OCI-LY7 (cell line): ENCODE measurements at regions not wholly inside any gene's neighbourhood (a gene's known extent, or its start where the extent isn't known, plus 50 kb on each side); places are given as distances from the start of the nearest gene placed in this dataset.

Source experiments
- BruUV-seq: library from RNA; stranded (reverse); fragments of 400-500 nt; replicated peaks from 2 replicates; lab custom pipeline; 2021; lab: Mats Ljungman, UMichigan
- CTCF ChIA-PET: fragments of 300-600 bp; sonication (Branson Sonifier 250); formaldehyde crosslinking; loops from one replicate; lab custom pipeline; 2022; ENCODE audit warnings: antibody characterized with exemption; ENCODE audit not compliant: unreplicated experiment; lab: Charles Lee
- POLR2A ChIA-PET: fragments of 300-600 bp; sonication (Branson Sonifier 250); formaldehyde crosslinking; loops from one replicate; lab custom pipeline; 2022; ENCODE audit warnings: antibody characterized with exemption; lab: Charles Lee
- DNase-seq: peaks from one replicate; pipeline ENCODE4 v3.0.0-alpha.2; 2015; ENCODE audit warnings: low spot score
- H2AFZ ChIP-seq: fragments of 200-600 bp; sonication (generic), shearing (Covaris generic); 2 replicates; pipeline ENCODE4 v1.6.1; 2014; ENCODE audit warnings: mild to moderate bottlenecking, antibody characterized with exemption, low read length, moderate library complexity
- H3K27ac ChIP-seq: fragments of 200-600 bp; sonication (generic); 2 replicates; pipeline ENCODE4 v1.5.1; 2014; ENCODE audit warnings: mixed run types, low read depth, mild to moderate bottlenecking, moderate library complexity, low read length, inconsistent platforms; ENCODE audit not compliant: poor library complexity, severe bottlenecking
- H3K36me3 ChIP-seq: fragments of 200-600 bp; sonication (generic); 2 replicates; pipeline ENCODE4 v1.6.1; 2014; ENCODE audit warnings: mild to moderate bottlenecking, antibody characterized with exemption, low read length, moderate library complexity, mixed read lengths; ENCODE audit not compliant: insufficient read depth
- H3K4me1 ChIP-seq: fragments of 200-600 bp; sonication (generic); 2 replicates; pipeline ENCODE4 v1.5.1; 2014; ENCODE audit warnings: mild to moderate bottlenecking, low read length; ENCODE audit not compliant: insufficient read depth, poor library complexity, severe bottlenecking
- H3K4me2 ChIP-seq: fragments of 200-600 bp; sonication (generic); 2 replicates; pipeline ENCODE4 v1.6.1; 2014; ENCODE audit warnings: mild to moderate bottlenecking, low read length
- H3K4me3 ChIP-seq: fragments of 200-600 bp; sonication (generic); 2 replicates; pipeline ENCODE4 v1.5.1; 2014; ENCODE audit warnings: mild to moderate bottlenecking, low read depth, low read length; ENCODE audit not compliant: poor library complexity, severe bottlenecking
- H3K79me2 ChIP-seq: fragments of 200-600 bp; sonication (generic); 2 replicates; pipeline ENCODE4 v1.6.1; 2016; ENCODE audit warnings: low read depth, mild to moderate bottlenecking, low read length, moderate library complexity, mixed read lengths; ENCODE audit not compliant: insufficient read depth
- H3K9me2 ChIP-seq: fragments of 200-600 bp; sonication (generic); 2 replicates; pipeline ENCODE4 v1.6.1; 2016; ENCODE audit warnings: mild to moderate bottlenecking, low read length, mixed read lengths; ENCODE audit not compliant: insufficient read depth
- H3K9me3 ChIP-seq: fragments of 200-600 bp; sonication (generic); 2 replicates; pipeline ENCODE4 v1.6.1; 2014; ENCODE audit warnings: mild to moderate bottlenecking, mixed run types, low read length, mixed read lengths
- H4K20me1 ChIP-seq: fragments of 200-600 bp; sonication (generic); 2 replicates; pipeline ENCODE4 v1.6.1; 2014; ENCODE audit warnings: mild to moderate bottlenecking, antibody characterized with exemption, low read length, moderate library complexity, mixed read lengths; ENCODE audit not compliant: insufficient read depth
- EZH2phosphoT487 ChIP-seq: fragments of 200-600 bp; sonication (generic); IDR thresholded peaks from 2 replicates; pipeline ENCODE4 v1.6.1; 2018; ENCODE audit warnings: low read depth, borderline replicate concordance, mild to moderate bottlenecking, mixed run types, antibody characterized with exemption, low read length, moderate library complexity, mixed read lengths
- intact Hi-C: fragments of 100-400 bp; cut with micrococcal nuclease; formaldehyde crosslinking; loops from one replicate; pipeline ENCODE4 v1.10.0; 2022; ENCODE audit not compliant: unreplicated experiment
- TF ChIP-seq, protein P1 (sequence below): fragments of 200-600 bp; sonication (generic); conservative IDR thresholded peaks from 2 replicates; pipeline ENCODE4 v1.5.1; 2014; ENCODE audit warnings: mild to moderate bottlenecking, antibody characterized with exemption, low read length, moderate library complexity, mixed read lengths

DNA sequence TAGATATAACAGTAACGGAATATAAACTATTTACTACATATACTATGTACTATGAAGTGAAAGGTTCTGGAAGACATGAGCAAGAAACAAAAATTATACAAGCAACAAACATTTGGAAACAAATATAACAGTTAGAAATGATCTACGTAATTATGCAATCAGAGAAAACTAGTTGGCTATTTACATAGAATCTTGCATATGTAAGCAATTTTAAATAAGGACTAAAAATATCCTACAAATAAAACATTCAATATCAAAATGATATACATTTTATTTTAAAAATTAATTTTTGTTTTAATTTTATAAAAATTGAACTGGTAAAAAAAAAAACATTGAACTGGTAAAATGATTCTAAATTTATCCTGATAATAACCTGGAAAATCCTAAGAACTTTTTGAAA is 642.5 kb upstream of the PCDH10 start:
- H3K4me2 ChIP-seq, result no peak overlapping the region
- no peaks in the 10 kb centered on the region for H3K36me3 ChIP-seq
- 0 out of 2 replicates have a peak, but pooled peaks cover 4% of the 10 kb centered on the region for H3K9me3 ChIP-seq
- no TSS peak for BruUV-seq
- DNase-seq, result no peak
- no peaks in the 10 kb centered on the region for H3K79me2 ChIP-seq
- CTCF ChIA-PET, result no interaction called here
- no peaks in the 10 kb centered on the region for H3K9me2 ChIP-seq
- intact Hi-C loops, result loop anchor here (10.0 kb wide), 1 partner anchor 242 kb away; no protein-coding TSS in a partner anchor
- peaks cover 21% of the 10 kb centered on the region for H3K4me1 ChIP-seq
- H2AFZ ChIP-seq, result no peak overlapping the region
- no peak overlapping the region for H3K4me3 ChIP-seq
- POLR2A ChIA-PET, result no interaction called here
- no peak for TF ChIP-seq EZH2phosphoT487
- TF ChIP-seq, protein P1, sequence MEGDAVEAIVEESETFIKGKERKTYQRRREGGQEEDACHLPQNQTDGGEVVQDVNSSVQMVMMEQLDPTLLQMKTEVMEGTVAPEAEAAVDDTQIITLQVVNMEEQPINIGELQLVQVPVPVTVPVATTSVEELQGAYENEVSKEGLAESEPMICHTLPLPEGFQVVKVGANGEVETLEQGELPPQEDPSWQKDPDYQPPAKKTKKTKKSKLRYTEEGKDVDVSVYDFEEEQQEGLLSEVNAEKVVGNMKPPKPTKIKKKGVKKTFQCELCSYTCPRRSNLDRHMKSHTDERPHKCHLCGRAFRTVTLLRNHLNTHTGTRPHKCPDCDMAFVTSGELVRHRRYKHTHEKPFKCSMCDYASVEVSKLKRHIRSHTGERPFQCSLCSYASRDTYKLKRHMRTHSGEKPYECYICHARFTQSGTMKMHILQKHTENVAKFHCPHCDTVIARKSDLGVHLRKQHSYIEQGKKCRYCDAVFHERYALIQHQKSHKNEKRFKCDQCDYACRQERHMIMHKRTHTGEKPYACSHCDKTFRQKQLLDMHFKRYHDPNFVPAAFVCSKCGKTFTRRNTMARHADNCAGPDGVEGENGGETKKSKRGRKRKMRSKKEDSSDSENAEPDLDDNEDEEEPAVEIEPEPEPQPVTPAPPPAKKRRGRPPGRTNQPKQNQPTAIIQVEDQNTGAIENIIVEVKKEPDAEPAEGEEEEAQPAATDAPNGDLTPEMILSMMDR, result no peak
- H4K20me1 ChIP-seq, result no peaks in the 10 kb centered on the region
- no peak overlapping the region for H3K27ac ChIP-seq

DNA sequence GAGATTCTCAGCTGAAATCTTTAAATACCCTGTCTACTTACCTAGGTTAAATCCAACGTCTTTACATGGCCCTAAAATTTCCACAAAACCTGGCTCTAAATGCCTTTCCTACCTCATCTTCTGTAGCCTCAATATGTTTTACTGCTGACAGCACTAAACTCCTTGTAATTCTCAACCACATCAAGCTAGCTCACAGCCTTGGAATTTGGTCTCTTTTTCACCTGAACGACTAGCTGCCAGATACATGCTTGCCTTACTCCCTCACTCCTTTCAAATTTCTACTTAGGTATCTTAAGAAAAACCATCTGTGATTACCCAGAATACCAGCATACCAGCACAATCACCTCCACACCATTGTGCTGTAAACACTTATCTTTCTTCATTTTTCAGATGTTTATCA is 635.6 kb upstream of the PCDH10 start:
- no peaks in the 10 kb centered on the region for H3K9me2 ChIP-seq
- peaks cover 17% of the 10 kb centered on the region; the same call in 1 of the 2 replicates for H3K9me3 ChIP-seq
- H3K4me1 ChIP-seq, result peaks cover 12% of the 10 kb centered on the region
- H2AFZ ChIP-seq, result peak overlapping the region; percentile 83; the same call in 1 of the 2 replicates
- no peaks in the 10 kb centered on the region for H3K36me3 ChIP-seq
- TF ChIP-seq EZH2phosphoT487, result no peak
- TF ChIP-seq, protein P1, result no peak
- no peak overlapping the region for H3K27ac ChIP-seq
- H3K79me2 ChIP-seq, result no peaks in the 10 kb centered on the region
- H3K4me2 ChIP-seq, result no peak overlapping the region
- intact Hi-C loops, result no loop called here
- H3K4me3 ChIP-seq, result no peak overlapping the region
- POLR2A ChIA-PET, result interaction anchor here (0.7 to 3.6 kb wide), 3 partner anchors 13 to 112 kb away, joined by 3 to 16 read pairs (median 3); no protein-coding TSS in a partner anchor
- no peaks in the 10 kb centered on the region for H4K20me1 ChIP-seq
- no TSS peak for BruUV-seq
- no peak for DNase-seq
- CTCF ChIA-PET, result no interaction called here

DNA sequence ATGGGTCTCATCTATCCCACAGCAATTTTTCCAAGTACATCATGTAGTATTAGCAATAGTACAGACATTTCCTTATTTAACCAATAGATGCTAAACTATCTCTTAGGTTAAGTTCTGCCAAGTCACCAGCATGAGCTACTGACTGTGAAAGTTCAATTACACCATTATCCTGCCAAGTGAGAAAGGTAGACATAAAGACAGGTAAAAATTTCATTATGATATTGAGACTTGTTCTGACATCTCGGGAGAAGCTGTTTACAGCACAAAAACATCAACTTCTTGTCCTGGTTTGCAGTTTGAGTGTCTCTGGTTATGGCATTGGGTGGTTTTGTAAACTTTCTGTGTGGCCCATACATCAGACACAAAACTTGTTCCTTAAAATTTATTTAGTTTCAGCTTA is 622.4 kb upstream of the PCDH10 start:
- TF ChIP-seq, protein P1, result no peak
- no peak for TF ChIP-seq EZH2phosphoT487
- Histone ChIP-seq H3K9me3 (no peaks in the 10 kb centered on the region; the same call in 1 of the 2 replicates), H3K9me2 (no peaks in the 10 kb centered on the region), H3K4me2 (no peak overlapping the region), H3K27ac (no peak overlapping the region), H2AFZ (peak overlapping the region; percentile 71; the same call in 1 of the 2 replicates), H4K20me1 (no peaks in the 10 kb centered on the region), H3K36me3 (no peaks in the 10 kb centered on the region; the same call in 1 of the 2 replicates), H3K79me2 (no peaks in the 10 kb centered on the region), H3K4me1 (peaks cover 17% of the 10 kb centered on the region), H3K4me3 (no peak overlapping the region)
- DNase-seq, result no peak
- ChIA-PET POLR2A (interaction anchor here (0.7 to 2.9 kb wide), 6 partner anchors 7 to 350 kb away, joined by 3 to 16 read pairs (median 3); no protein-coding TSS in a partner anchor), CTCF (no interaction called here)
- BruUV-seq, result no TSS peak
- intact Hi-C loops, result loop anchor here (5.0 kb wide), 1 partner anchor 259 kb away; no protein-coding TSS in a partner anchor
